ENCODE measurements at regions not wholly inside any gene's neighbourhood (a gene's known extent, or its start where the extent isn't known, plus 50 kb on each side); places are given as distances from the start of the nearest gene placed in this dataset.

- Histone ChIP-seq H3K9me3 (ENCODE audit: low read depth) (no peaks in the 10 kb centered on the region), H3K4me1 (no peaks in the 10 kb centered on the region), H3F3A (ENCODE audit: low read depth) (no peaks in the 10 kb centered on the region), H3K27ac (no peak overlapping the region), H3K4me3 (no peak overlapping the region), H3K79me2 (ENCODE audit: low read depth) (no peaks in the 10 kb centered on the region), H4K20me1 (ENCODE audit: low read depth) (no peaks in the 10 kb centered on the region), H3K36me3 (no peaks in the 10 kb centered on the region), H2AFZ (replicated peaks) (no peak overlapping the region), H3K27me3 (no peaks in the 10 kb centered on the region), H3K9ac (no peak overlapping the region), H3K4me2 (no peak overlapping the region)
- TF ChIP-seq EZH2 (IDR thresholded peaks at IDR 0.05) = no peak
- TF ChIP-seq, protein P1, sequence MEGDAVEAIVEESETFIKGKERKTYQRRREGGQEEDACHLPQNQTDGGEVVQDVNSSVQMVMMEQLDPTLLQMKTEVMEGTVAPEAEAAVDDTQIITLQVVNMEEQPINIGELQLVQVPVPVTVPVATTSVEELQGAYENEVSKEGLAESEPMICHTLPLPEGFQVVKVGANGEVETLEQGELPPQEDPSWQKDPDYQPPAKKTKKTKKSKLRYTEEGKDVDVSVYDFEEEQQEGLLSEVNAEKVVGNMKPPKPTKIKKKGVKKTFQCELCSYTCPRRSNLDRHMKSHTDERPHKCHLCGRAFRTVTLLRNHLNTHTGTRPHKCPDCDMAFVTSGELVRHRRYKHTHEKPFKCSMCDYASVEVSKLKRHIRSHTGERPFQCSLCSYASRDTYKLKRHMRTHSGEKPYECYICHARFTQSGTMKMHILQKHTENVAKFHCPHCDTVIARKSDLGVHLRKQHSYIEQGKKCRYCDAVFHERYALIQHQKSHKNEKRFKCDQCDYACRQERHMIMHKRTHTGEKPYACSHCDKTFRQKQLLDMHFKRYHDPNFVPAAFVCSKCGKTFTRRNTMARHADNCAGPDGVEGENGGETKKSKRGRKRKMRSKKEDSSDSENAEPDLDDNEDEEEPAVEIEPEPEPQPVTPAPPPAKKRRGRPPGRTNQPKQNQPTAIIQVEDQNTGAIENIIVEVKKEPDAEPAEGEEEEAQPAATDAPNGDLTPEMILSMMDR (IDR thresholded peaks at IDR 0.05) = no peak
- no peak for TF ChIP-seq EZH2phosphoT487 (IDR thresholded peaks at IDR 0.05)
- no peak for DNase-seq (ENCODE audit: low spot score)
- Mint-ChIP-seq H3K4me3 (no peak overlapping the region), H3K4me1 (no peaks in the 10 kb centered on the region), H3K27me3 (ENCODE audit: insufficient read depth, low read depth) (no peaks in the 10 kb centered on the region), H3K9me3 (no peaks in the 10 kb centered on the region), H3K36me3 (no peaks in the 10 kb centered on the region), H3K27ac (no peak overlapping the region)
These were observed 665.2 kb upstream of the ACO1 start for GRCh38 chr9:31719262-31719661.

DNA sequence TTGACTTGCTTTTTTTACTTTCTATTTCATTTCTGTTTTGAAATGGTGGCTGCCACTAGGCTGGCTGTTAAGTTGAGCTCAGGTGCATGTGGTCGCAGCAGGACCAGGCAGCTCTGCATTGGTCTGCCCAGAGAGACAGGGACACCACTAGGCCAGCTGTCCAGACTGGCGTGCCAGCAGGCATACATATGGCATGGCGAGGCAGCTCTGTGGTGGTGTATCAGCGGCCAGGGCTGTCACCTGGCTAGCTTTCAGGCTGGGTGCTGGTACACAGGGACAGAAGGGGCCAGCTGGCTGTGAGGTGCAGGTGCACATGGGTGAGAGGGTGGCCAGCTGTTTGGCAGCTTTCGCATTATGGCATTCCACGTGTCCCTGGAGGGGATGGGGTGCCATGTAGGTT lies 654.0 kb upstream of the ACO1 start:
- H3K27ac ChIP-seq = no peak overlapping the region
- H3K4me3 ChIP-seq = no peak overlapping the region
- no peaks in the 10 kb centered on the region for H3K9me3 Mint-ChIP-seq
- H3K4me2 ChIP-seq = no peak overlapping the region
- DNase-seq (ENCODE audit: low spot score) = no peak
- H3K27me3 Mint-ChIP-seq (ENCODE audit: insufficient read depth, low read depth) = no peaks in the 10 kb centered on the region
- no peak overlapping the region for H2AFZ ChIP-seq (replicated peaks)
- no peaks in the 10 kb centered on the region for H3K9me3 ChIP-seq (ENCODE audit: low read depth)
- H4K20me1 ChIP-seq (ENCODE audit: low read depth) = no peaks in the 10 kb centered on the region
- H3K79me2 ChIP-seq (ENCODE audit: low read depth) = no peaks in the 10 kb centered on the region
- H3F3A ChIP-seq (ENCODE audit: low read depth) = no peaks in the 10 kb centered on the region
- H3K27ac Mint-ChIP-seq = no peak overlapping the region
- H3K4me1 Mint-ChIP-seq = peaks cover 7% of the 10 kb centered on the region
- H3K4me1 ChIP-seq = no peaks in the 10 kb centered on the region
- no peaks in the 10 kb centered on the region for H3K36me3 ChIP-seq
- no peaks in the 10 kb centered on the region for H3K36me3 Mint-ChIP-seq
- H3K9ac ChIP-seq = no peak overlapping the region
- H3K4me3 Mint-ChIP-seq = no peak overlapping the region
- TF ChIP-seq EZH2phosphoT487 (IDR thresholded peaks at IDR 0.05) = no peak
- H3K27me3 ChIP-seq = no peaks in the 10 kb centered on the region

- no peak overlapping the region for H3K27ac Mint-ChIP-seq
- no peaks in the 10 kb centered on the region for H3K36me3 Mint-ChIP-seq
- Histone ChIP-seq H3K4me3 (no peak overlapping the region), H3K4me1 (peaks cover 13% of the 10 kb centered on the region), H4K20me1 (ENCODE audit: low read depth) (no peaks in the 10 kb centered on the region), H3K4me2 (no peak overlapping the region), H2AFZ (replicated peaks) (no peak overlapping the region), H3K36me3 (no peaks in the 10 kb centered on the region), H3F3A (ENCODE audit: low read depth) (no peaks in the 10 kb centered on the region), H3K27me3 (no peaks in the 10 kb centered on the region), H3K79me2 (ENCODE audit: low read depth) (no peaks in the 10 kb centered on the region), H3K27ac (no peak overlapping the region), H3K9me3 (ENCODE audit: low read depth) (no peaks in the 10 kb centered on the region), H3K9ac (no peak overlapping the region)
- no peaks in the 10 kb centered on the region for H3K27me3 Mint-ChIP-seq (ENCODE audit: insufficient read depth, low read depth)
- no peaks in the 10 kb centered on the region for H3K9me3 Mint-ChIP-seq
- TF ChIP-seq EZH2 (IDR thresholded peaks at IDR 0.05) (no peak), EZH2phosphoT487 (IDR thresholded peaks at IDR 0.05) (no peak)
- TF ChIP-seq, protein P1 (IDR thresholded peaks at IDR 0.05) = no peak
- DNase-seq (ENCODE audit: low spot score) = no peak
- H3K4me1 Mint-ChIP-seq = peaks cover 7% of the 10 kb centered on the region
- no peak overlapping the region for H3K4me3 Mint-ChIP-seq
These were observed 651.3 kb upstream of the ACO1 start for GRCh38 chr9:31733166-31733565.

DNA sequence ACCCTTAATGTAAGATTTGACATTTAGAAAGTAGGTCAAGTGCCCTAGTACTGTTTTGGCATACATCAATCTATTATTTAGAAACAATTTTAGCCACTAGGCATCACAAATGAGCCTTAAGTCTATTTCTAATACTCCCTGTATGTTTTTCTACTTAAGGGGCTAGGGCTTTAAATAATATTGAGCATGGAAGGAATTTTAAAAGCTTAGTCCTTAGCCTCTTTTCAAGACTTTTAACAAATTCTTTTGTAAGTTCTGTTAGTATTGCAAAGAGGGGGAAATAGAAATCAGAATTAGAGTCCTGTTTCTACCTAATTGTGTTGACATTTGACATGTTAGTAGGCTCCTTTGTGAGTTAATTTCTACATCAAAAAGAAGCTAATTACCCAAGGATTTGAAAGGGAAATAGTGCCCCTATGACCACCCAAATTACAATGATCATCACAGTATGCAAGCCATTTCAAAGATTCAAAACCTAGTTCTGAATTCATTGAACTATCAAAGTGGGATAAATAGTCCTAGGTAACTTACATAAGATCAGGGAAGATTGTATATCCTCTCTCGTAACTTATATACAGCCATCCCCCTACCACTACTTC lies 647.8 kb upstream of the ACO1 start:
- Histone ChIP-seq H3K36me3 (no peaks in the 10 kb centered on the region), H3K27ac (no peak overlapping the region), H3F3A (ENCODE audit: low read depth) (no peaks in the 10 kb centered on the region), H2AFZ (replicated peaks) (no peak overlapping the region), H3K9ac (no peak overlapping the region), H3K27me3 (no peaks in the 10 kb centered on the region), H3K79me2 (ENCODE audit: low read depth) (no peaks in the 10 kb centered on the region), H3K4me2 (peak overlapping the region; percentile 0), H4K20me1 (ENCODE audit: low read depth) (no peaks in the 10 kb centered on the region), H3K4me3 (no peak overlapping the region), H3K4me1 (peaks cover 13% of the 10 kb centered on the region), H3K9me3 (ENCODE audit: low read depth) (no peaks in the 10 kb centered on the region)
- Mint-ChIP-seq H3K36me3 (no peaks in the 10 kb centered on the region), H3K9me3 (no peaks in the 10 kb centered on the region), H3K27me3 (ENCODE audit: insufficient read depth, low read depth) (no peaks in the 10 kb centered on the region), H3K4me3 (no peak overlapping the region), H3K4me1 (peaks cover 7% of the 10 kb centered on the region), H3K27ac (no peak overlapping the region)
- TF ChIP-seq, protein P1 (IDR thresholded peaks at IDR 0.05) = no peak
- TF ChIP-seq EZH2 (IDR thresholded peaks at IDR 0.05) (no peak), EZH2phosphoT487 (IDR thresholded peaks at IDR 0.05) (no peak)
- no peak for DNase-seq (ENCODE audit: low spot score)

Measured in neural progenitor cell (in vitro differentiated cells).